ENCODE measurements at regions not wholly inside any gene's neighbourhood (a gene's known extent, or its start where the extent isn't known, plus 50 kb on each side); places are given as distances from the start of the nearest gene placed in this dataset.

DNA sequence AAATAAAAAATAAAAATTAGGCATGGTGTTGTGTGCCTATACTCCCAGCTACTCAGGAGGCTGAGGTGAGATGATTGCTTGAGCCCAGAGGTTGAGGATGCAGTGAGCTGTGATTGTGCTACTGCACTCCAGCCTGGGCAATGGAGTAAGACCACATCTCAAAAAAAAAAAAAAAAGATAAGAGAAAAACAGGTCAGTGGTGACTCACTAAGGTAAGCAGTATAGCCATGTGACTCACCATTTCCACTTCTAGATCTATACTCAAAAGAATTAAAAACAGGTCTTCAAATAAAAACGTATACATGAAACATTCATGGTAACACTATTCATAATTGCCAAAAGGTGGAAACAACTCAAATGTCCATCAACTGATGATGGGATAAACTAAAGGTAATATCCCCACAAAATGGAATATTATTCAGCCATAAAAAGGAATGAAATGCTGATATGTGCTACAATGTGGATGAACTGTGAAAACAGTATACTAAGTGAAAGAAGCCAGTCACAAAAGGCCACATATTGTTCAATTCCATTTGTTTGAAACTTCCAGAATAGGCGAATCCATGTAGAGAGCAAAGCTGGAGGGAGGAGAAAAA lies 75.1 kb downstream of the ZNF281 start:
- WGBS, 2 donors = 77 to 87% methylated on average over 2 of the region's 2 CpGs
- Histone ChIP-seq H3K9me3 (no peaks in the 10 kb centered on the region), H3K36me3 (no peaks in the 10 kb centered on the region), H3K4me3 (no peak overlapping the region), H3K4me1 (peaks cover 0 to 11% (median 5%) of the 10 kb centered on the region in 4 donors), H3K27me3 (no peaks in the 10 kb centered on the region), H3K27ac (no peak overlapping the region)
- no peak for DNase-seq
- intact Hi-C loops (cut with DNase I) = no loop called here
- TF ChIP-seq, protein P1, sequence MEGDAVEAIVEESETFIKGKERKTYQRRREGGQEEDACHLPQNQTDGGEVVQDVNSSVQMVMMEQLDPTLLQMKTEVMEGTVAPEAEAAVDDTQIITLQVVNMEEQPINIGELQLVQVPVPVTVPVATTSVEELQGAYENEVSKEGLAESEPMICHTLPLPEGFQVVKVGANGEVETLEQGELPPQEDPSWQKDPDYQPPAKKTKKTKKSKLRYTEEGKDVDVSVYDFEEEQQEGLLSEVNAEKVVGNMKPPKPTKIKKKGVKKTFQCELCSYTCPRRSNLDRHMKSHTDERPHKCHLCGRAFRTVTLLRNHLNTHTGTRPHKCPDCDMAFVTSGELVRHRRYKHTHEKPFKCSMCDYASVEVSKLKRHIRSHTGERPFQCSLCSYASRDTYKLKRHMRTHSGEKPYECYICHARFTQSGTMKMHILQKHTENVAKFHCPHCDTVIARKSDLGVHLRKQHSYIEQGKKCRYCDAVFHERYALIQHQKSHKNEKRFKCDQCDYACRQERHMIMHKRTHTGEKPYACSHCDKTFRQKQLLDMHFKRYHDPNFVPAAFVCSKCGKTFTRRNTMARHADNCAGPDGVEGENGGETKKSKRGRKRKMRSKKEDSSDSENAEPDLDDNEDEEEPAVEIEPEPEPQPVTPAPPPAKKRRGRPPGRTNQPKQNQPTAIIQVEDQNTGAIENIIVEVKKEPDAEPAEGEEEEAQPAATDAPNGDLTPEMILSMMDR (IDR thresholded peaks at IDR 0.05) = no peak
- no peak for TF ChIP-seq POLR2A (IDR thresholded peaks at IDR 0.05)
- no peak for TF ChIP-seq EP300 (IDR thresholded peaks at IDR 0.05)
- no peak for TF ChIP-seq POLR2AphosphoS5 (IDR thresholded peaks at IDR 0.05)

DNA sequence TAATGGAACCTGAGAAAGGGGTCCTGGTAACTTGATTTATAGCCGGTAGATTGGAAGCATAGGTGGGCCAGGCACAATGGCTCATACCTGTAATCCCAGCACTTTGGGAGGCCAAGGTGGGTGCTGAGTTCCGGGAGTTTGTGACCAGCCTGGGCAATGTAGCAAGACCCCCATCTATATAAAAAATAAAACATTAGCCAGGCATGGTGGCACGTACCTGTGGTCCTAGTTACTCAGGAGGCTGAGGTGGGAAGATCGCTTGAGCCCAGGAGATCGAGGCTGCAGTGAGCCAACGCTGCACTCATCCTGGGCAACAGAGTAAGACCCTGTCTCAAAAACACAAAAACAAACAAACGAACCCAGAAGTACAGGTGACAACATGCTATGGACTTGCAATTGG lies 76.5 kb downstream of the ZNF281 start:
- TF ChIP-seq, protein P1 (IDR thresholded peaks at IDR 0.05) = no peak
- TF ChIP-seq POLR2A (IDR thresholded peaks at IDR 0.05) = no peak
- no peak for TF ChIP-seq POLR2AphosphoS5 (IDR thresholded peaks at IDR 0.05)
- no peak for TF ChIP-seq EP300 (IDR thresholded peaks at IDR 0.05)
- H3K9me3 ChIP-seq = no peaks in the 10 kb centered on the region
- 93 to 94% methylated on average over 7 of the region's 7 CpGs for WGBS, 2 donors
- DNase-seq = no peak
- no peak overlapping the region for H3K27ac ChIP-seq
- H3K36me3 ChIP-seq = no peaks in the 10 kb centered on the region
- peaks cover 0 to 13% (median 5%) of the 10 kb centered on the region in 4 donors for H3K4me1 ChIP-seq
- no peaks in the 10 kb centered on the region for H3K27me3 ChIP-seq
- intact Hi-C loops (cut with DNase I) = no loop called here
- H3K4me3 ChIP-seq = no peak overlapping the region

DNA sequence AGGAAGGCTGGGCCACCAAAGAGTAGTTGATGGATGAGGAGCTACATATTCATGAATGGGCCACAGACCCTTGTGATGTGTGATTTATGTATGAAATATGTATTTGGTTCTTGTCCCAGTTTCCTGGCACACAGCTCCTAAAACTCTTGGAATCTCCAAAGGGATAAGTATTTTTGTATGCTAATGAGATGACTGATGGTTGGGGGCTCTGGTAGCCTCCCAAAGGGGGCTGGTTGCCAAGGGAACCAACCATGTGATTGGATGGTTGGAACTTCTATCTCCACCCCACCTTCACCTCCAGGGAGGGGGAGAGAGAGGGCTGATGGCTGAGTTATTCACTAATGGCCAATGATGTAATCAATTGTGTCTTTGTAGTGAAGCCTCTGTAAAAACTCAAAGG lies 77.1 kb downstream of the ZNF281 start:
- H3K36me3 ChIP-seq = no peaks in the 10 kb centered on the region
- H3K27me3 ChIP-seq = no peaks in the 10 kb centered on the region
- H3K9me3 ChIP-seq = no peaks in the 10 kb centered on the region
- peaks cover 0 to 13% (median 5%) of the 10 kb centered on the region in 4 donors for H3K4me1 ChIP-seq
- H3K27ac ChIP-seq = no peak overlapping the region
- no peak overlapping the region for H3K4me3 ChIP-seq
- intact Hi-C loops (cut with DNase I) = no loop called here
- TF ChIP-seq POLR2A (IDR thresholded peaks at IDR 0.05) = no peak
- TF ChIP-seq POLR2AphosphoS5 (IDR thresholded peaks at IDR 0.05) = no peak
- TF ChIP-seq, protein P1 (IDR thresholded peaks at IDR 0.05) = no peak
- TF ChIP-seq EP300 (IDR thresholded peaks at IDR 0.05) = no peak
- no peak for DNase-seq

DNA sequence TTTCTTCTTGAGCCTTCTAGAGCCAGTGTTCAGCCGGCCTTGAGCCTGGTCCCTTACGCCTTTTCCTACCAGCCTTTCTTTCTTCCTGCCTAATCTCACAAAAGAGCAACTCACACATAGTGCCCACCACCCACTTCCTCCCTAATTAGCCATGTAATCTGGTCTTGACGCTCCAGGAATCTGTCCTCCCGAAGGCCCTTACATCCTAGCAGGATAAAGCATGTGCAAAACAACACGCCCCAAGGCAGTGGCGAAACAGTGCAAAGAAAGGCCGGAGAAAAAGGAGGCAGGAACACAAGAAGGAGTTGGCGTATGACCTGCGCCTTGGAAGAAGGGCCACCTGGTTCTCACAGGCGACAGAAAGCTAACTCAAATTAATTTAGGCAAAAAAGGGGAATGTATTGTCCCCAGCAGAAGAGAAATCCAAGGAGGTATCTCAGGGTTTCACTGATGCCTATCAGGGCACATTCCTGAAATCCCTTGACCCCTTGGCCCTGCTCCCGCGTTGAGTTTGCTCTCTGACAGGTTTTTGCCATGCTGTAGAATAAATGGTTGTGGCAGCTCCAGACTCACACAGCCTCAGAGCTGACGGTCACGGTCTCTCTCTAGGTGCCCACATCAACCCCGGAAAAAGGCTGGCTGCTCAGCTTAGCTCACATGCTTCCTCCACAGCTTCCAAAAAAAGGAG lies 79.0 kb downstream of the ZNF281 start:
- no peak for TF ChIP-seq POLR2A (IDR thresholded peaks at IDR 0.05)
- TF ChIP-seq EP300 (IDR thresholded peaks at IDR 0.05) = no peak
- TF ChIP-seq POLR2AphosphoS5 (IDR thresholded peaks at IDR 0.05) = no peak
- TF ChIP-seq, protein P1 (IDR thresholded peaks at IDR 0.05) = no peak
- intact Hi-C loops (cut with DNase I) = no loop called here
- no peaks in the 10 kb centered on the region for H3K9me3 ChIP-seq
- H3K27ac ChIP-seq = no peak overlapping the region
- WGBS, 2 donors = 83 to 85% methylated on average over 15 of the region's 15 CpGs
- H3K4me1 ChIP-seq = peaks cover 0 to 3% (median 0%) of the 10 kb centered on the region in 4 donors
- DNase-seq = no peak
- no peaks in the 10 kb centered on the region for H3K36me3 ChIP-seq
- H3K27me3 ChIP-seq = no peaks in the 10 kb centered on the region
- H3K4me3 ChIP-seq = no peak overlapping the region
